WTC11 (cell line): ENCODE measurements at regions not wholly inside any gene's neighbourhood (a gene's known extent, or its start where the extent isn't known, plus 50 kb on each side); places are given as distances from the start of the nearest gene placed in this dataset.

Experiments
- ATAC-seq: fragments of 200-7000 bp; cut with Tn5 transposase; 2 replicates; pipeline ENCODE4 v1.10.0; 2021; ENCODE audit warnings: mild to moderate bottlenecking, moderate library complexity
- CTCF ChIA-PET: fragments of 300-600 bp; sonication (Branson Sonifier 250); formaldehyde crosslinking; loops from one replicate; lab custom pipeline; 2021; ENCODE audit warnings: antibody characterized with exemption; lab: Charles Lee
- POLR2A ChIA-PET: fragments of 350-600 bp; sonication (Branson Sonifier 250); formaldehyde crosslinking; loops from one replicate; lab custom pipeline; 2021; ENCODE audit warnings: antibody characterized with exemption; lab: Charles Lee
- DNase-seq: peaks from one replicate; pipeline ENCODE4 v3.0.0; 2021; ENCODE audit warnings: low spot score
- H3K27ac Mint-ChIP-seq: 2 replicates; pipeline ENCODE4 v1.8.0; 2021; ENCODE audit warnings: mixed read lengths
- H3K27me3 Mint-ChIP-seq: 2 replicates; pipeline ENCODE4 v1.8.0; 2021; ENCODE audit warnings: low read depth, mild to moderate bottlenecking, moderate library complexity, mixed read lengths
- H3K36me3 Mint-ChIP-seq: 2 replicates; pipeline ENCODE4 v1.8.0; 2021; ENCODE audit warnings: mixed read lengths
- H3K4me1 Mint-ChIP-seq: 2 replicates; pipeline ENCODE4 v1.8.0; 2022; ENCODE audit warnings: mixed read lengths
- H3K4me3 Mint-ChIP-seq: 2 replicates; pipeline ENCODE4 v1.8.0; 2021; ENCODE audit warnings: mild to moderate bottlenecking, moderate library complexity, mixed read lengths
- H3K9me3 Mint-ChIP-seq: 2 replicates; pipeline ENCODE4 v1.8.0; 2021; ENCODE audit warnings: mixed read lengths
- AFF4 ChIP-seq: sonication (generic); formaldehyde crosslinking; IDR thresholded peaks from 2 replicates; pipeline ENCODE4 v1.8.1; 2023; ENCODE audit warnings: mild to moderate bottlenecking, missing genetic modification reagents, borderline replicate concordance
- ATF1 ChIP-seq: sonication (generic); formaldehyde crosslinking; IDR thresholded peaks from 2 replicates; pipeline ENCODE4 v1.8.1; 2023; ENCODE audit warnings: mild to moderate bottlenecking, moderate library complexity, missing genetic modification reagents
- CBFB ChIP-seq: sonication (generic); formaldehyde crosslinking; IDR thresholded peaks from 2 replicates; pipeline ENCODE4 v1.8.1; 2022; ENCODE audit warnings: mild to moderate bottlenecking, low read depth, missing genetic modification reagents
- CREM ChIP-seq: sonication (generic); formaldehyde crosslinking; IDR thresholded peaks from 2 replicates; pipeline ENCODE4 v1.8.1; 2022; ENCODE audit warnings: mild to moderate bottlenecking, missing genetic modification reagents, moderate library complexity
- ELF4 ChIP-seq: sonication (generic); formaldehyde crosslinking; IDR thresholded peaks from 2 replicates; pipeline ENCODE4 v1.8.1; 2022; ENCODE audit warnings: low read depth, mild to moderate bottlenecking, moderate library complexity, missing genetic modification reagents
- ERG ChIP-seq: fragments of 250-450 bp; sonication (Bioruptor Pico); IDR thresholded peaks from 2 replicates; pipeline ENCODE4 v1.8.0; 2021; ENCODE audit warnings: mild to moderate bottlenecking
- FOXP1 ChIP-seq: sonication (generic); formaldehyde crosslinking; IDR thresholded peaks from 2 replicates; pipeline ENCODE4 v1.8.0; 2022; ENCODE audit warnings: missing genetic modification reagents, mild to moderate bottlenecking, moderate library complexity, borderline replicate concordance
- GABPB1 ChIP-seq: sonication (generic); formaldehyde crosslinking; IDR thresholded peaks from 2 replicates; pipeline ENCODE4 v1.8.1; 2023; ENCODE audit warnings: mild to moderate bottlenecking, missing genetic modification reagents
- GTF2I ChIP-seq: fragments of 250-450 bp; sonication (Bioruptor Pico); conservative IDR thresholded peaks from 2 replicates; pipeline ENCODE4 v1.4.0; 2021; ENCODE audit warnings: mild to moderate bottlenecking
- HMGXB4 ChIP-seq: sonication (generic); formaldehyde crosslinking; IDR thresholded peaks from 2 replicates; pipeline ENCODE4 v1.8.1; 2023; ENCODE audit warnings: mild to moderate bottlenecking, moderate library complexity, missing genetic modification reagents
- IRF2 ChIP-seq: sonication (generic); formaldehyde crosslinking; IDR thresholded peaks from 2 replicates; pipeline ENCODE4 v1.8.0; 2022; ENCODE audit warnings: low read depth, missing genetic modification reagents, borderline replicate concordance
- NR3C1 ChIP-seq: sonication (generic); formaldehyde crosslinking; conservative IDR thresholded peaks from 2 replicates; pipeline ENCODE4 v1.8.1; 2023; ENCODE audit warnings: low read depth, mild to moderate bottlenecking, missing genetic modification reagents
- OVOL2 ChIP-seq: fragments of 250-450 bp; sonication (Bioruptor Pico); IDR thresholded peaks from 2 replicates; pipeline ENCODE4 v1.9.0; 2021; ENCODE audit warnings: mild to moderate bottlenecking, borderline replicate concordance
- RELA ChIP-seq: sonication (generic); formaldehyde crosslinking; IDR thresholded peaks from 2 replicates; pipeline ENCODE4 v1.8.1; 2022; ENCODE audit warnings: missing genetic modification reagents, mild to moderate bottlenecking, borderline replicate concordance
- TP53 ChIP-seq: sonication (generic); formaldehyde crosslinking; IDR thresholded peaks from 2 replicates; pipeline ENCODE4 v1.8.1; 2023; ENCODE audit warnings: mild to moderate bottlenecking, missing genetic modification reagents
- ZNF138 ChIP-seq: sonication (generic); formaldehyde crosslinking; conservative IDR thresholded peaks from 2 replicates; pipeline ENCODE4 v1.8.1; 2022; ENCODE audit warnings: mild to moderate bottlenecking, moderate library complexity, missing genetic modification reagents
- ZNF232 ChIP-seq: sonication (generic); formaldehyde crosslinking; IDR thresholded peaks from 2 replicates; pipeline ENCODE4 v1.8.0; 2022; ENCODE audit warnings: mild to moderate bottlenecking, missing genetic modification reagents
- ZNF671 ChIP-seq: fragments of 250-450 bp; sonication (Bioruptor Pico); IDR thresholded peaks from 2 replicates; pipeline ENCODE4 v1.8.0; 2021; ENCODE audit warnings: mild to moderate bottlenecking
- TF ChIP-seq, protein P1 (sequence below): sonication (generic); formaldehyde crosslinking; IDR thresholded peaks from 2 replicates; pipeline ENCODE4 v1.8.0; 2022; ENCODE audit warnings: missing genetic modification reagents
- TF ChIP-seq, protein P2 (sequence below): sonication (generic); formaldehyde crosslinking; IDR thresholded peaks from 2 replicates; pipeline ENCODE4 v1.8.1; 2022; ENCODE audit warnings: mild to moderate bottlenecking, moderate library complexity, missing genetic modification reagents

DNA sequence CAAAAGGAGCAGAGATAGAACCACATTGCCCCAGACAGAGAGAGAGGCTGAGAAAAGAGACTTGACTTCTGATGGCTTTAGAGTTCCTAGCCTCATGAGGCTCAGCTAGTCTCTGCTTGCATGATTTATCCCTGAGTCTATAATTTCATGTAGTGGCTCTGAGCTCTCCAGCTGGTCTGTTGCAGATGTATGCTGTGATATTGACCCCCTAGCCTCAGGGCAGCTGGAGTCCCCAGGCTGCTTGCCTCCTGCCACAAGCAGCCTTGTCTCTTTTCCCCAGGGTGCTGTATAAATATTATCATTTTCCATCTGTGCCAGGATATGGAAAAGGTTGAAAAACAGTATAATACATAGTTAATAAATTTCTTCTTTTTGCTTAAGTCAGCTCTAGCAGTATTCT is 467.6 kb upstream of the CWC22 start:
- POLR2A ChIA-PET = no interaction called here
- ATAC-seq = no peak
- H3K36me3 Mint-ChIP-seq = no peaks in the 10 kb centered on the region
- no peak for TF ChIP-seq GTF2I
- TF ChIP-seq ZNF232 (CRISPR knock-in tag) = no peak
- no peak for TF ChIP-seq ZNF671 (CRISPR knock-in tag)
- no peak for TF ChIP-seq IRF2 (CRISPR knock-in tag)
- no peak for TF ChIP-seq AFF4
- TF ChIP-seq FOXP1 (CRISPR knock-in tag) = no peak
- no peak for TF ChIP-seq HMGXB4
- H3K27ac Mint-ChIP-seq = no peak overlapping the region
- CTCF ChIA-PET = no interaction called here
- DNase-seq = no peak
- H3K27me3 Mint-ChIP-seq = no peaks in the 10 kb centered on the region
- no peak overlapping the region for H3K4me3 Mint-ChIP-seq
- H3K9me3 Mint-ChIP-seq = no peaks in the 10 kb centered on the region
- H3K4me1 Mint-ChIP-seq = no peaks in the 10 kb centered on the region

DNA sequence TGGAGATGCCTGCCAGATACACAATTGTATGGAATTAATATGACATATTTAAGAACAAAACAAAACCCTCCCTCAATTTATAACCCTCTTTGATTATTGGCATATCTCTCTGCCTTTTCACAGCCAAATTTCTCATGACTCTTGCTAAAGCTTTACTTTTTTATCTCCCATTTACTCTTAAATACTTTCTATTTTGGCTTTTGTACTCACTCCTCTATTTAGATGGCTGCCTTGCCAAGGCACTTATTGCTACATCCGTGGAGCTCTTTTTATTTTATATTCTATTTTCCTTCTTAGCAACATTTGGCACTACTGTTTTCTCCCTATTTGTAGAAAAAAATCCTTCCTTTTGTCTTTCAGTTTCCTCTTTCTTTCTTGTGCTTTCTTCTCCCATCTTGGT is 466.4 kb upstream of the CWC22 start:
- no peaks in the 10 kb centered on the region for H3K4me1 Mint-ChIP-seq
- no peaks in the 10 kb centered on the region for H3K9me3 Mint-ChIP-seq
- ATAC-seq = no peak
- H3K4me3 Mint-ChIP-seq = no peak overlapping the region
- H3K27me3 Mint-ChIP-seq = no peaks in the 10 kb centered on the region
- ChIA-PET CTCF (no interaction called here), POLR2A (interaction anchor here (0.7 kb wide), 1 partner anchor 429 kb away, joined by 3 read pairs; no protein-coding TSS in a partner anchor)
- DNase-seq = no peak
- no peaks in the 10 kb centered on the region for H3K36me3 Mint-ChIP-seq
- H3K27ac Mint-ChIP-seq = no peak overlapping the region
- TF ChIP-seq RELA (CRISPR knock-in tag) = no peak
- no peak for TF ChIP-seq ZNF138

DNA sequence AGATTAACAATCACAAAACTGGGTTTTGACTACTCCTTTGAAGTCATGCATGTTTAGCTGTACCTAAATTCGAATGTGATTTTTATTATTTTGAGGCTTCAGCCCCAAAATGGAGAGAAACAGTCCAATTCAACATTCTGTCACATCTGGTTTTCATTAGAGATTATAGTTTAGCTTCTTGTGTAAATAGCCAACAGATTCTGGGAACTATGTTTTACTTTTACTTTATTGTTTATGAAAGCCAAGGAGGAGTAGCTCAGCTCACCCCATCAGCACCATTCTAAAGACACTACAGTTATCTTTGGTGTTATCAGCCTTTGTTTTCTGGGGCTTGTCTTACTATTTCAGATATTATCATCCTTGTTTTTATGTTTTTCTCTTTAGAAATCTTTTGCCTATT is 465.0 kb upstream of the CWC22 start:
- CTCF ChIA-PET = no interaction called here
- no peak overlapping the region for H3K4me3 Mint-ChIP-seq
- H3K4me1 Mint-ChIP-seq = no peaks in the 10 kb centered on the region
- H3K27me3 Mint-ChIP-seq = no peaks in the 10 kb centered on the region
- DNase-seq = no peak
- no peak for ATAC-seq
- H3K9me3 Mint-ChIP-seq = peaks cover 7% of the 10 kb centered on the region
- H3K27ac Mint-ChIP-seq = no peak overlapping the region
- H3K36me3 Mint-ChIP-seq = no peaks in the 10 kb centered on the region
- POLR2A ChIA-PET = no interaction called here
- TF ChIP-seq, protein P1, sequence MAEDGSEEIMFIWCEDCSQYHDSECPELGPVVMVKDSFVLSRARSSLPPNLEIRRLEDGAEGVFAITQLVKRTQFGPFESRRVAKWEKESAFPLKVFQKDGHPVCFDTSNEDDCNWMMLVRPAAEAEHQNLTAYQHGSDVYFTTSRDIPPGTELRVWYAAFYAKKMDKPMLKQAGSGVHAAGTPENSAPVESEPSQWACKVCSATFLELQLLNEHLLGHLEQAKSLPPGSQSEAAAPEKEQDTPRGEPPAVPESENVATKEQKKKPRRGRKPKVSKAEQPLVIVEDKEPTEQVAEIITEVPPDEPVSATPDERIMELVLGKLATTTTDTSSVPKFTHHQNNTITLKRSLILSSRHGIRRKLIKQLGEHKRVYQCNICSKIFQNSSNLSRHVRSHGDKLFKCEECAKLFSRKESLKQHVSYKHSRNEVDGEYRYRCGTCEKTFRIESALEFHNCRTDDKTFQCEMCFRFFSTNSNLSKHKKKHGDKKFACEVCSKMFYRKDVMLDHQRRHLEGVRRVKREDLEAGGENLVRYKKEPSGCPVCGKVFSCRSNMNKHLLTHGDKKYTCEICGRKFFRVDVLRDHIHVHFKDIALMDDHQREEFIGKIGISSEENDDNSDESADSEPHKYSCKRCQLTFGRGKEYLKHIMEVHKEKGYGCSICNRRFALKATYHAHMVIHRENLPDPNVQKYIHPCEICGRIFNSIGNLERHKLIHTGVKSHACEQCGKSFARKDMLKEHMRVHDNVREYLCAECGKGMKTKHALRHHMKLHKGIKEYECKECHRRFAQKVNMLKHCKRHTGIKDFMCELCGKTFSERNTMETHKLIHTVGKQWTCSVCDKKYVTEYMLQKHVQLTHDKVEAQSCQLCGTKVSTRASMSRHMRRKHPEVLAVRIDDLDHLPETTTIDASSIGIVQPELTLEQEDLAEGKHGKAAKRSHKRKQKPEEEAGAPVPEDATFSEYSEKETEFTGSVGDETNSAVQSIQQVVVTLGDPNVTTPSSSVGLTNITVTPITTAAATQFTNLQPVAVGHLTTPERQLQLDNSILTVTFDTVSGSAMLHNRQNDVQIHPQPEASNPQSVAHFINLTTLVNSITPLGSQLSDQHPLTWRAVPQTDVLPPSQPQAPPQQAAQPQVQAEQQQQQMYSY (CRISPR knock-in tag) = no peak
- TF ChIP-seq ZNF138 = no peak
- no peak for TF ChIP-seq RELA (CRISPR knock-in tag)
- TF ChIP-seq TP53 (CRISPR knock-in tag) = no peak
- no peak for TF ChIP-seq ELF4 (CRISPR knock-in tag)
- no peak for TF ChIP-seq GABPB1 (CRISPR knock-in tag)
- TF ChIP-seq IRF2 (CRISPR knock-in tag) = no peak
- no peak for TF ChIP-seq ATF1
- no peak for TF ChIP-seq NR3C1 (CRISPR knock-in tag)
- no peak for TF ChIP-seq CREM
- no peak for TF ChIP-seq ERG (CRISPR knock-in tag)
- TF ChIP-seq CBFB (CRISPR knock-in tag) = no peak
- TF ChIP-seq, protein P2, sequence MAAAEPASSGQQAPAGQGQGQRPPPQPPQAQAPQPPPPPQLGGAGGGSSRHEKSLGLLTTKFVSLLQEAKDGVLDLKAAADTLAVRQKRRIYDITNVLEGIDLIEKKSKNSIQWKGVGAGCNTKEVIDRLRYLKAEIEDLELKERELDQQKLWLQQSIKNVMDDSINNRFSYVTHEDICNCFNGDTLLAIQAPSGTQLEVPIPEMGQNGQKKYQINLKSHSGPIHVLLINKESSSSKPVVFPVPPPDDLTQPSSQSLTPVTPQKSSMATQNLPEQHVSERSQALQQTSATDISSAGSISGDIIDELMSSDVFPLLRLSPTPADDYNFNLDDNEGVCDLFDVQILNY (CRISPR knock-in tag) = no peak
- no peak for TF ChIP-seq OVOL2
